ENCODE measurements at regions not wholly inside any gene's neighbourhood (a gene's known extent, or its start where the extent isn't known, plus 50 kb on each side); places are given as distances from the start of the nearest gene placed in this dataset.

GRCh38 chr15:35210370-35210769 is 125.3 kb upstream of the NANOGP8 start:
- no peak for TF ChIP-seq CTCF (IDR thresholded peaks at IDR 0.05)

GRCh38 chr15:35209838-35210237 is 124.7 kb upstream of the NANOGP8 start:
- ATAC-seq (ENCODE audit: low FRiP score) (no peak), DNase-seq (ENCODE audit: low spot score) (no peak)
- TF ChIP-seq CTCF (IDR thresholded peaks at IDR 0.05), result no peak

More at GRCh38 chr15:35210370-35210769, 125.3 kb upstream of the NANOGP8 start:
- DNase-seq (ENCODE audit: low spot score) (no peak), ATAC-seq (ENCODE audit: low FRiP score) (no peak)

- no peak for DNase-seq (ENCODE audit: low spot score)
- TF ChIP-seq CTCF (IDR thresholded peaks at IDR 0.05), result no peak
- ATAC-seq (ENCODE audit: low FRiP score), result no peak
These were observed 123.3 kb upstream of the NANOGP8 start for GRCh38 chr15:35208353-35208752.

GRCh38 chr15:35206060-35206675 is 121.1 kb upstream of the NANOGP8 start:
- ATAC-seq (ENCODE audit: low FRiP score), result no peak
- TF ChIP-seq CTCF (IDR thresholded peaks at IDR 0.05), result no peak
- no peak for DNase-seq (ENCODE audit: low spot score)

- ATAC-seq (ENCODE audit: low FRiP score), result no peak
These were observed 113.1 kb upstream of the NANOGP8 start for GRCh38 chr15:35198197-35198596.

DNA sequence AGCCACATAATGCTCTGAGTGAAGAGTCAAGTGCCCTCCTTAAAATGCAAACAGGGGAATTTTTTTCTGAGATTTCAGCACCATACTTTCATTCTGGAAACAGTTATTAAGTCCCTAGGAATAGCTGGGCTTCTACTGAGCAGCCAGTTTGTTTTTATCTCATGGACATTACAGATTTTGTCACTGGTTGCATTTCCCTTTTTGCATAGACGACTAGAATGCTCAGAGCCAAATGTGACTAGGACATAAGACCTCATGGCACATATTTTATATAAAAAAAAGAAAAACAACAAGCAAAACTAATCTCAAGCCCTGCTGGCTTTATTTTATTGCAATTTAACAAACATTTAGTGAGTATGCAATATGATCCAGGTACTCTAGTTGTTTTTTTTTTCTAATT is 112.7 kb upstream of the NANOGP8 start:
- TF ChIP-seq CTCF (IDR thresholded peaks at IDR 0.05), result no peak
- no peak for ATAC-seq (ENCODE audit: low FRiP score)

More at GRCh38 chr15:35198197-35198596, 113.1 kb upstream of the NANOGP8 start:
- DNase-seq (ENCODE audit: low spot score), result no peak
- TF ChIP-seq CTCF (IDR thresholded peaks at IDR 0.05), result no peak

GRCh38 chr15:35197306-35197705 is 112.2 kb upstream of the NANOGP8 start:
- ATAC-seq (ENCODE audit: low FRiP score), result no peak
- no peak for TF ChIP-seq CTCF (IDR thresholded peaks at IDR 0.05)

More for the DNA sequence above, 112.7 kb upstream of the NANOGP8 start:
- DNase-seq (ENCODE audit: low spot score), result no peak

More at GRCh38 chr15:35197306-35197705, 112.2 kb upstream of the NANOGP8 start:
- no peak for DNase-seq (ENCODE audit: low spot score)

Measured in omental fat pad (tissue), 3 donors.